ENCODE measurements at regions not wholly inside any gene's neighbourhood (a gene's known extent, or its start where the extent isn't known, plus 50 kb on each side); places are given as distances from the start of the nearest gene placed in this dataset.

- DNase-seq (ENCODE audit: low read depth) = no peak
These were observed 560.5 kb downstream of the BCL11B start for GRCh38 chr14:98711453-98711852.

- DNase-seq (ENCODE audit: low read depth) = no peak
These were observed 557.2 kb downstream of the BCL11B start for GRCh38 chr14:98714626-98715425.

GRCh38 chr14:98716133-98716532 is 555.9 kb downstream of the BCL11B start:
- no peak for DNase-seq (ENCODE audit: low read depth)

- DNase-seq (ENCODE audit: low read depth) = no peak
These were observed 550.9 kb downstream of the BCL11B start for GRCh38 chr14:98721061-98721460.

- DNase-seq (ENCODE audit: low read depth) = no peak
These were observed 547.3 kb downstream of the BCL11B start for GRCh38 chr14:98724734-98725133.

- no peak for DNase-seq (ENCODE audit: low read depth)
These were observed 546.8 kb downstream of the BCL11B start for GRCh38 chr14:98725191-98725590.

GRCh38 chr14:98725676-98726075 is 546.3 kb downstream of the BCL11B start:
- DNase-seq (ENCODE audit: low read depth) = no peak

GRCh38 chr14:98726585-98727405 is 545.2 kb downstream of the BCL11B start:
- DNase-seq (ENCODE audit: low read depth) = no peak

- DNase-seq (ENCODE audit: low read depth) = no peak
These were observed 544.0 kb downstream of the BCL11B start for GRCh38 chr14:98728024-98728423.

- no peak for DNase-seq (ENCODE audit: low read depth)
These were observed 543.2 kb downstream of the BCL11B start for GRCh38 chr14:98728836-98729235.

- no peak for DNase-seq (ENCODE audit: low read depth)
These were observed 540.7 kb downstream of the BCL11B start for GRCh38 chr14:98731286-98731685.

- no peak for DNase-seq (ENCODE audit: low read depth)
These were observed 540.3 kb downstream of the BCL11B start for GRCh38 chr14:98731701-98732100.

- DNase-seq (ENCODE audit: low read depth) = no peak
These were observed 538.5 kb downstream of the BCL11B start for GRCh38 chr14:98733536-98733935.

GRCh38 chr14:98736701-98737338 is 535.2 kb downstream of the BCL11B start:
- no peak for DNase-seq (ENCODE audit: low read depth)

- DNase-seq (ENCODE audit: low read depth) = no peak
These were observed 530.5 kb downstream of the BCL11B start for GRCh38 chr14:98741523-98741922.

- DNase-seq (ENCODE audit: low read depth) = no peak
These were observed 530.0 kb downstream of the BCL11B start for GRCh38 chr14:98742001-98742400.

GRCh38 chr14:98743536-98743935 is 528.5 kb downstream of the BCL11B start:
- DNase-seq (ENCODE audit: low read depth) = no peak

- no peak for DNase-seq (ENCODE audit: low read depth)
These were observed 523.0 kb downstream of the BCL11B start for GRCh38 chr14:98748966-98749365.

GRCh38 chr14:98751110-98751509 is 520.9 kb downstream of the BCL11B start:
- DNase-seq (ENCODE audit: low read depth) = no peak

GRCh38 chr14:98752660-98753059 is 519.3 kb downstream of the BCL11B start:
- DNase-seq (ENCODE audit: low read depth) = no peak

GRCh38 chr14:98754343-98755020 is 517.5 kb downstream of the BCL11B start:
- no peak for DNase-seq (ENCODE audit: low read depth)

GRCh38 chr14:98756749-98757148 is 515.2 kb downstream of the BCL11B start:
- DNase-seq (ENCODE audit: low read depth) = no peak
